ENCODE measurements at regions not wholly inside any gene's neighbourhood (a gene's known extent, or its start where the extent isn't known, plus 50 kb on each side); places are given as distances from the start of the nearest gene placed in this dataset.

- H3K27me3 Mint-ChIP-seq: no peaks in the 10 kb centered on the region
These were observed 57.5 kb upstream of the KLF13 start for GRCh38 chr15:31268911-31269784.

GRCh38 chr15:31269816-31270575 lies 56.6 kb upstream of the KLF13 start:
- Mint-ChIP-seq H3K36me3 (no peaks in the 10 kb centered on the region), H3K4me3 (no peak overlapping the region), H3K27ac (peak overlapping the region in 9 of 10 donors; percentile 5 to 97 (median 71)), H3K4me1 (peaks cover 27 to 86% (median 75%) of the 10 kb centered on the region in 4 donors), H3K27me3 (no peaks in the 10 kb centered on the region), H3K9me3 (no peaks in the 10 kb centered on the region)
- DNase-seq: peak in 1 of 10 donors; percentile 10
- ATAC-seq: no peak
- POLR2A ChIA-PET: interaction anchor here (1.3 to 12.4 kb wide), 4 partner anchors 15 to 93 kb away, joined by 4 to 208 read pairs (median 68); partner anchors contain the start of gene KLF13

More at GRCh38 chr15:31268911-31269784, 57.5 kb upstream of the KLF13 start:
- no peak for ATAC-seq
- peak overlapping the region in 1 of 10 donors; percentile 7 for H3K4me3 Mint-ChIP-seq
- POLR2A ChIA-PET: interaction anchor here (1.1 to 12.4 kb wide), 6 partner anchors 9 to 166 kb away, joined by 3 to 208 read pairs (median 4); partner anchors contain the start of gene KLF13
- H3K27ac Mint-ChIP-seq: peak overlapping the region in 9 of 10 donors; percentile 36 to 97 (median 86)
- no peaks in the 10 kb centered on the region for H3K36me3 Mint-ChIP-seq
- peaks cover 33 to 87% (median 80%) of the 10 kb centered on the region in 4 donors for H3K4me1 Mint-ChIP-seq
- peak in 1 of 10 donors; percentile 16 for DNase-seq
- H3K9me3 Mint-ChIP-seq: no peaks in the 10 kb centered on the region

- DNase-seq: peak in 1 of 10 donors; percentile 12
- POLR2A ChIA-PET: interaction anchor here (0.7 to 12.4 kb wide), 5 partner anchors 8 to 56 kb away, joined by 3 to 208 read pairs (median 4); partner anchors contain the start of gene KLF13
These were observed 55.9 kb upstream of the KLF13 start for GRCh38 chr15:31270767-31271166.

GRCh38 chr15:31271224-31271635 lies 55.4 kb upstream of the KLF13 start:
- no peak overlapping the region for H3K4me3 Mint-ChIP-seq
- H3K27ac Mint-ChIP-seq: peak overlapping the region in 4 of 10 donors; percentile 19 to 84 (median 34)
- POLR2A ChIA-PET: interaction anchor here (0.7 to 12.4 kb wide), 5 partner anchors 9 to 55 kb away, joined by 3 to 208 read pairs (median 4); partner anchors contain the start of gene KLF13
- DNase-seq (no peak), ATAC-seq (no peak)
- no peaks in the 10 kb centered on the region for H3K36me3 Mint-ChIP-seq
- H3K9me3 Mint-ChIP-seq: no peaks in the 10 kb centered on the region
- peaks cover 21 to 75% (median 64%) of the 10 kb centered on the region in 4 donors for H3K4me1 Mint-ChIP-seq
- H3K27me3 Mint-ChIP-seq: no peaks in the 10 kb centered on the region

More at GRCh38 chr15:31270767-31271166, 55.9 kb upstream of the KLF13 start:
- Mint-ChIP-seq H3K4me3 (no peak overlapping the region), H3K9me3 (no peaks in the 10 kb centered on the region), H3K36me3 (no peaks in the 10 kb centered on the region), H3K27me3 (no peaks in the 10 kb centered on the region), H3K27ac (peak overlapping the region in 2 of 10 donors; percentile 3 to 11), H3K4me1 (peaks cover 23 to 80% (median 69%) of the 10 kb centered on the region in 4 donors)
- ATAC-seq: no peak

- DNase-seq (peak in 1 of 10 donors; percentile 8), ATAC-seq (no peak)
- Mint-ChIP-seq H3K27ac (peak overlapping the region in 5 of 10 donors; percentile 19 to 62 (median 28)), H3K4me1 (peaks cover 16 to 68% (median 58%) of the 10 kb centered on the region in 4 donors), H3K27me3 (no peaks in the 10 kb centered on the region), H3K9me3 (no peaks in the 10 kb centered on the region), H3K4me3 (no peak overlapping the region), H3K36me3 (no peaks in the 10 kb centered on the region)
- POLR2A ChIA-PET: interaction anchor here (1.4 to 12.4 kb wide), 4 partner anchors 13 to 57 kb away, joined by 3 to 208 read pairs (median 4); partner anchors contain the start of gene KLF13
These were observed 54.7 kb upstream of the KLF13 start for GRCh38 chr15:31271711-31272557.

GRCh38 chr15:31272558-31273257 lies 53.9 kb upstream of the KLF13 start:
- POLR2A ChIA-PET: interaction anchor here (1.4 to 12.4 kb wide), 2 partner anchors 54 to 57 kb away, joined by 4 to 208 read pairs; partner anchors contain the start of gene KLF13
- ATAC-seq (no peak), DNase-seq (peak in 1 of 10 donors; percentile 14)

GRCh38 chr15:31273258-31273941 lies 53.2 kb upstream of the KLF13 start:
- Mint-ChIP-seq H3K4me3 (no peak overlapping the region), H3K27me3 (no peaks in the 10 kb centered on the region), H3K9me3 (no peaks in the 10 kb centered on the region), H3K4me1 (peaks cover 11 to 54% (median 46%) of the 10 kb centered on the region in 4 donors), H3K36me3 (no peaks in the 10 kb centered on the region), H3K27ac (peak overlapping the region in 4 of 10 donors; percentile 25 to 73 (median 62))
- POLR2A ChIA-PET: interaction anchor here (1.4 kb wide), 1 partner anchor 30 kb away, joined by 10 read pairs; no protein-coding TSS in a partner anchor
- ATAC-seq (no peak), DNase-seq (no peak)

More at GRCh38 chr15:31272558-31273257, 53.9 kb upstream of the KLF13 start:
- H3K4me3 Mint-ChIP-seq: no peak overlapping the region
- H3K27ac Mint-ChIP-seq: peak overlapping the region in 4 of 10 donors; percentile 9 to 65 (median 54)
- peaks cover 14 to 61% (median 51%) of the 10 kb centered on the region in 4 donors for H3K4me1 Mint-ChIP-seq
- H3K9me3 Mint-ChIP-seq: no peaks in the 10 kb centered on the region
- H3K36me3 Mint-ChIP-seq: no peaks in the 10 kb centered on the region
- no peaks in the 10 kb centered on the region for H3K27me3 Mint-ChIP-seq

GRCh38 chr15:31274496-31275330 lies 51.9 kb upstream of the KLF13 start:
- ATAC-seq (no peak), DNase-seq (no peak)
- H3K4me3 Mint-ChIP-seq: no peak overlapping the region
- H3K4me1 Mint-ChIP-seq: peaks cover 11 to 47% (median 41%) of the 10 kb centered on the region in 4 donors
- H3K27ac Mint-ChIP-seq: peak overlapping the region in 8 of 10 donors; percentile 14 to 76 (median 46)
- POLR2A ChIA-PET: interaction anchor here (1.1 to 1.4 kb wide), 3 partner anchors 9 to 51 kb away, joined by 3 to 10 read pairs (median 4); partner anchors contain the start of gene KLF13
- H3K36me3 Mint-ChIP-seq: no peaks in the 10 kb centered on the region
- H3K27me3 Mint-ChIP-seq: no peaks in the 10 kb centered on the region
- H3K9me3 Mint-ChIP-seq: no peaks in the 10 kb centered on the region

GRCh38 chr15:31275331-31276262 lies 51.0 kb upstream of the KLF13 start:
- Mint-ChIP-seq H3K27ac (peak overlapping the region in 3 of 10 donors; percentile 34 to 76 (median 60)), H3K4me1 (peaks cover 9 to 41% (median 33%) of the 10 kb centered on the region in 4 donors), H3K36me3 (no peaks in the 10 kb centered on the region), H3K4me3 (no peak overlapping the region), H3K9me3 (no peaks in the 10 kb centered on the region), H3K27me3 (no peaks in the 10 kb centered on the region)
- POLR2A ChIA-PET: interaction anchor here (1.1 to 1.4 kb wide), 2 partner anchors 9 to 51 kb away, joined by 3 to 4 read pairs; partner anchors contain the start of gene KLF13
- no peak for ATAC-seq
- DNase-seq: no peak

Measured in naive thymus-derived CD8-positive, alpha-beta T cell (primary cell).